NCI-H146 treated with DMSO at 0.1 percent for 48 hours (cell line): ENCODE measurements at regions not wholly inside any gene's neighbourhood (a gene's known extent, or its start where the extent isn't known, plus 50 kb on each side); places are given as distances from the start of the nearest gene placed in this dataset.

Source experiments
- DNase-seq: peaks from one replicate; lab custom pipeline; 2025; ENCODE audit not compliant: unreplicated experiment; lab: John Stamatoyannopoulos, UW

DNA sequence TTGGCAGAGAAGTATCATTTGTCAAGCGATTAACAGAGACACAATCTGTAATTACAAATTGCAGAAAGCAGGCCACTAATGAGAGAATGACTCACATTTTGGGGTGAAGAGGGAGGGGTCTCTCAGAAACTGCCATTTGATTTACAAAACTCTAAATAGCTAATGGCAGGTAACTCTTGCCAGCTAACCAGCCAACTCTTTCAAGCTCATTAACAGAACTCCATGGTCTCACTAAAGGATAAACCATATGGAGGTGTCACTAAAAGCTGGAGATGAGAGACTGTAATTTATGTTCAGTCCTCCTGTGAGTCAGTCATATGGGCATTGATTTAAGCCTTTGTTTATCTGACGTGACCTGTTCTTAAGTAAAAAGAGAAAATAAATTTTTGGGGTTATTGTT, 336.4 kb downstream of the FOXG1 start:
- DNase-seq = no peak

DNA sequence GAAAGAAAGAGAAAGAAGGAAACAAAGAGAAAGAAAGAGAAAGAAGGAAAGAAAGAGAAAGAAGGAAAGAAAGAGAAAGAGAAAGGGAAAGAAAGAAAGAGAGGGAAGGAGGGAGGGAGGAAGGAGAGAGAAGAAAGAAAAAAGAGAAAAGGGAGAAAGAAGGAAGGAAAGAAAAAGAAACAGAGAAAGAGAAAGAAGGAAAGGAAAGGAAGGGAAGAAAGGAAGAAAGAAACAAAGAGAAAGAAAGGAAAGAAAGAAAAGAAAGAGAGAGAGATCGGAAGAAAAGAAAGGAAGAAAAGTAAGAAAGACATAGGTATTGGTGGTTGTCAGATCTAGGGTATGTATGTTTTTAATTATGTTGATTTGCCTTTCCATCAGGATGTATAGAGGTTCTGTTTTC, 342.3 kb downstream of the FOXG1 start:
- DNase-seq = no peak

DNA sequence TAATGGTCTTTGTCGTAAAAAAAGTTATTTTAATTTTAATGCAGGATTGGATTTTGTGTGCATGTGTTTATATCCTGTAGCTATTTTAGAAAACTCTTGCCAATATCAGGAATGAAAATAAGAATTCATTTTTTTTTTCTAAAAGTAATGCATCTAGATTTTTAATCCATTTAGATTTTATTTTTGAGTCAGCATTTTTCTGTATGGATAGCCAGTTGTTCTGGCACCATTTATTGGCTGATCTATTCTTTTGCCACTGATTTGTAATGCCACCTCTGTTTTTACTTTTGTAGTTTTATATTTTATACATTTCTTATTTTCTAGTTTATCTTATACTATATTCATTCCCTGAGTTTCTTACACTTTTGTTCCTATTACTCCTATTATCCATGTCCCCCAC, 343.0 kb downstream of the FOXG1 start:
- no peak for DNase-seq

DNA sequence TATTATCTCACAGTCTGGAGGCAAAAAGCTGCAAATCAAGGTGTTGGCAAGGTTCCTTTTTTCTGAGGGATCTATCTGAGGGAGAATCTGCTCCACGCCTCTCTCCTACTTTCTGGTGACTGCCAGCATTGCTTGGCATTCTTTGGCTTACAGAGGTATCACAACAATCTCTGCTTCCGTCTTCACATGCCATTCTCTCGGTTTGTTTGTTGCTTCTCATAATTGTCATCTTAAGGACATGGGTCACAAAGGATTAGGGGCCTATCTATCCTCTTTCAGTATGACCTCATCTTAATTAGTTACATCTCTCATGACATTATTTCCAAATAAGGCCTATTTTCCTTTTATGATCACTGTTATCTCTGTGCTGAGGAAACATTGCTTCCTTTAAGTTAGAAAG, 345.0 kb downstream of the FOXG1 start:
- DNase-seq = no peak

DNA sequence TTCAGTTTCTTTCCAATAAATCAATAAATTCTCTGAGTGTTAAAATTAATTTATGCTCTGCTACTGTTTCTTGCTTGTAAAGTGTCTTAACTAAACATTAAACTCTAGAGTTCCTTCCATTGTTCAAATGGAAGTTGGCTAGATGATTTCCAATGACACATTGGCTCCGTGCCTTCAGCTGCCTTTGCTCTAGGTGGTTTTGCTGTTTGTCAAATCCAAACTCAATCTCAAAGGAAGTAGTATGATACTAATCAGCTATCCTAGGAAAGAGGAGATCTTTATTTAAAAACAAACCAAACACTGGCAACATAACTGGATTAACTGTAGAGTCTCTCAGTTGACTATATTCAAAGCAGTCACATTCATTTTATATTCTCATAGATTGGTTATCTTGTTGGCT, 356.4 kb downstream of the FOXG1 start:
- no peak for DNase-seq

DNA sequence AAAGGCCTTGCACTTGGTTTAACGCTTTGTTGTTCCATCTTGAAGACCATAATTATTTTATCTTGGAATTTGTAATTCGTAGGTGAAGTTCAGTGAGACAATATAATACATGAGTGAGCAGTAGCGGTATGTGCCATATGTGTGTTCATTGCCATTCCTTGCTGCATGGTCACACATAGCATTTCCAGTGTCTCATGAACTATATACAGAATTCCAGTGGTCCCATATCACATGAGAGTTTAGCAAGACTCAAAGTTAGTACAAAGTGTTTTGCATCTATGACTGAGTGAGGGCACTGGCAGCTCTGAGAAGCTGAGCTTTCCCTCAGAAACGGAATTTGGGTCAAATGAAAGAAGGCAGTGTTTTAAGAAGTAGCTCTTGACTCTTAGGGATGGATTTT, 359.8 kb downstream of the FOXG1 start:
- DNase-seq = no peak

DNA sequence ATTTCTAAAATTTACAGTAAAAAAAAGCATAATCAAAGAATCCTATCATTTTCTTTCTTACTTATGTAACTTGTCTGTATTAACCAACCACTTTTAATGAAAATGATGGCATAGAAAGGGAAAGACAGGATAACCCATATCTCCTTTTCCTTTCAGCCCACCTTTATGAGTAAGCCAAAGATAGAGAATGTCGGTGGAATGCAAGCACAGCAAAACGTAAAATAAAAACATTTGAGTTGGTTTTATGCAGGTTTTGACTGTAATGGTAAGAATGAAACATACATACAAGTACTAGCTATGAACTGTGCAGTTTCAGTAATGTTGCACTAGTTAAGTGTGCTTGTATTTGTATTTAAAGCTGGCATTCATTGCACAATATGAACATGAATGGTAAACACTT, 360.3 kb downstream of the FOXG1 start:
- no peak for DNase-seq

DNA sequence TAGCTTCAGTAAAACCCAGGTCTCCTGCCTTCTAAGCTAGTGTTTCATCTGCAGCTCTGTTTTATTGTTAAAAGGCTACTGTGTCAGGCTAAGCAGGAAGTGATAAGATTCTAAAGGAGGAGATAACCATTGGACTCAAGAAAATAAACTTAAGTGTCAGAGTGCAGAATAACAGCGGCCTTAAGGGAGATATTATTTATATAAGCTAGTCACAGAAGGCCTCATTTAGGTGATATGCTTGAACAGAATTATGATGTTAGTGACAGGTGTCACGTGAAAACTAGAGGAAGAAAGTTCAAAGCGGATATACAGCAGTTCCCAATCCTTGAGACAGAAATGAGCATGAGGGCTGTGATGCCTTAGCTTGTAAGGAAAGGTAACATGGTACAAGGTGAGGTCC, 373.4 kb downstream of the FOXG1 start:
- no peak for DNase-seq

DNA sequence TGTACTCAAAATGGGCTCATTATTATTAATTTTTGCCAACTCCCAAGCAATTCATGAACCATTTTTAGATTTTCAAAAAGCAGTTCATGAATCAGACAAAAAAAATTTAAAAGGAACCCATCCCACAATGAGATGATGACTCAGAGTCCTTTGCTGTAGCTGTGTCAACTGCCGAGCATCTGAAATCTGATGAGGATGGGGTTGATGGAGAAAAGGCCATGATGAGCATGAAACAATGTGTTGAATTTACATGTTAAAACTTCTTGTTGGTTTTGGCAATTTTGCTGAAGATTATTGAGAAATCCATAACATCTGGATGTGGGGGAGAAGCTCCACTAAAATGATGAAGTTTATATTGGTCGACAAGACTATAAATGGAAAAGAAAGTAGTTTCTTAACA, 378.0 kb downstream of the FOXG1 start:
- DNase-seq = no peak

DNA sequence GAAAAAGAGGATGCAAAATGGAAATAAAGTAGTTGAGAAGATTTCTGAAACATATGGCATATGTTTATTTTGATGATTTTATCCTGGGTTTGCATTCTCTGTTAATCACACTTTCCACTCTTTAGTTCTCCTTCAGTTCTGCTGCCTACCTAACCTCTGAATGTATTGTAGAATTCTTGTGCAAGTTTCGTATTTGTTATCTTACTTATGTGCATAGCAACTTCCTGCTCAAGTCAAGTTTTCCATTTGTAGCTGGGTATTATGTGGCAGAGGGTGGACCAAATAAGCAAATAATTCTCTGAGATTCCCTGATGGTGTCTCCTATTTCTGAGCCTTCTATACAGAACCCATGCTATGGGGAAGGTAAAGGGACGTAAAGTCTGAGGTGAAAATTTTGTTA, 381.6 kb downstream of the FOXG1 start:
- DNase-seq = no peak

DNA sequence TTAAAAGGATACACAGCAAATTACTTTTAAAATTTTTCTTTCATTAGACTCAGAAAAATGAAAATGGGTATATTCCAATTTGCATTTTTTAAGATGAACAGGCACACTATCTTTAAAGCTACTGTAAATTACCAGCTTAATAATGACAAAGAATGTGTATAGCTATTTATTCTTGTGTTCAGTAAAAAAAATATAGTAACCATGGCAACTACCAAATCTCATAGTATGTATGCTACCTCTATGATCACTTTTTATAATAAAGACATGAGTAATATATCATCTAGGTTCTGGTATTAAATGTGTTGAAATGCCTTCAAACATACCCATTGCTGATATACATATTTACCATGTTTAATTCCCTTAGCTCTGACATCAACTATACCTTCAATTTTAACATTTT, 383.2 kb downstream of the FOXG1 start:
- DNase-seq = no peak

DNA sequence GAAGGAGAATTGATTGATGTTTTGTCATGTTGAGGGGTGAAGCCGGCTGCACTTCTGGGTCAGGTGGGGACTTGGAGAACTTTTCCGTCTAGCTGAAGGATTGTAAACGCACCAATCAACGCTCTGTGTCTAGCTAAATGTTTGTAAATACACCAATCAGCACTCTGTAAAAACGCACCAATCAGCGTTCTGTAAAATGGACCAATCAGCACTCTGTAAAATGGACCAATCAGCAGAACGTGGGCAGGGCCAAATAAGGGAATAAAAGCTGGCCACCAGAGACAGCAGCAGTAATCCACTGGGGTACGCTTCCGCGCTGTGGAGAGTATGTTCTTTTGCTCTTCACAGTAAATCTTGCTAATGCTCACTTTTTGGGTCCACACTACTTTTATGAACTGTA, 384.1 kb downstream of the FOXG1 start:
- DNase-seq = no peak

DNA sequence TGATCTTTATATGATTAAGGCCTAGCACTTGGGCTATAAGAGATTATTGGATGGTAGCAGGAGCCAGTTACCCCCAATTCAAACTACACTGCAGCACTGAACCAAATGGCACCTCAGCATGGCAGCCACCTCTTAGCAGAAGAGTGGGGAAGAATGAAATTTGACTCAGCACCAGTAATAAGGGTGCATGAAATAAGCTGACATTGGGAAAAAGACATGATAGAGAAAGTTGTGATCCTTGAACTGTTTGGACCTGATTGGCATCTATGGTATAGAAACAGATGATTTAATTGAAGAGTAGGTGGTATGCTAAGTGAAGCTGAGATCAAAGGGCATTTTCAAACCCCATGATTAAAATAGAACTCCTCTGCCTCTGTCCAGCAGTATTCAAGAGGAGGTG, 389.5 kb downstream of the FOXG1 start:
- no peak for DNase-seq

DNA sequence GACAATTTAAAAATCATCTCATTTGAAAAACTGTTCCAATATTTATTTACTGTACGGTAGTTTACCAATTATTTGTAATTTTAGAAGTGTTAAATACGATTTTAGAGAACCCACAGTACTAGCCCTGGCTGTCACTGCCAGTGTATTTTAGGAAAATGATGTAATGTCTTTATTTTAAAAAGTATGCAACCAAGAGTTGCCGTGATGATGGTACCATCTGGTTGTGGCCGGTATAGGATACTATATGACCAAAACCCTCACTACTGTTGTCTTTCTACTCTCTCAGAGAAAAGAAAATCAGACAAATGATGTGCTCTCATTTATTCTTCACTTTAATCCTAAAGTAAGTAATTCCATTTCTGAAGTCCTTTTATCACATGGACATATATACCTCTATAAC, 395.0 kb downstream of the FOXG1 start:
- no peak for DNase-seq

DNA sequence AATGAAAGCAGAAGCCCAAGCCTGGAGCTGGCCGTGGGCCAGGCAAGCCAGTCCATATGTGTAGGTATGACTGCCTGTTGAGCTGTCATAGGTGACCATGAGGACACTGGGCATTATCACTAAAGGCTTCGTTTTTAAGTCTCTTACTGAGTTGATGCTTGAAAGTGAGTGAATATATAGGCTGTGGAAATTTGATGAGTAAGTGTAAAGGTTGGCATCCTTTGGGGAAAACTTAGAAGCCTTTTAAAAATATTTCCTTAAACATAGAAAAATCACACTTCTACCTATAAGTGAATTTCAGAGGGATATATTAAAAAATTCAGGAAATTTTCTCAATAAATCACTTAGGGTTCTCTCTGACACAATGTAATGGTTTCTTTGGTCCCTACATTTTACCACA, 396.5 kb downstream of the FOXG1 start:
- DNase-seq = no peak

DNA sequence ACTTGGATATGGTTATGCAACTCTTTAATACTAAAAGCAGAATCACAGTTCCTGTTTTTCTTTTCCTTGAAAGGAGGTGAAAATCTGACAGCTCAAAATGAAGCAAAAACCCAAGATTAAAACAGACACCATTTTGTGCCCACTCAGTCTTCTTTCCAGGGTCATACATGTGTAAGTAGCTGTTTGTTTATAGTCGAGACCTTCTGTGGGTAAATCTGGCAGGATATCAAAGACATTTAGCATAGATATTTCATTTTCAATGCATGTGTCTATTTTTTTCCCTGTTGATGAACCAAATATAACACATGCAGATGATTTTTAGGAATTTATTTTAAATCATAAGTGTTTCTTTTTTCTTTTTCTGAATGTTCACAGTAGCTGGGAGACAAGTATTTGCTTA, 398.8 kb downstream of the FOXG1 start:
- no peak for DNase-seq

DNA sequence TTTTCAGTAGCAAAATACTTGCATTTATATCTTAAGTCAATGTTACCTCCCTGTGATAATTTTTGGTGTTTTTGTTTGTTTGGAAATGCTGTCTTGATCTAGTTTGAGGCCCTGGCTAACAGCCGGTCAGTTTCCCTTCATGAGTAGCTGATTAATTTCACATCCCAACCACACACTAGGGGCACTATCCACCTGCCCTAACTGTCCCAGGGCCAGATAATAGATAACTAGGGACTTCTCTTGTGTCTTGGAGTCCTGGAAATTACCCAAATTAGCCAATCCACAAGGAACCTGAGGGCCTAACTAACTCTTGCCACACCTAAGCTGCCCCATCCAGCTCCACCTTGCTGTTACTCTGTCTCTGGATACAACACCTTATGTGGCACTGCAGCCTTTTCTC, 399.9 kb downstream of the FOXG1 start:
- DNase-seq = no peak

DNA sequence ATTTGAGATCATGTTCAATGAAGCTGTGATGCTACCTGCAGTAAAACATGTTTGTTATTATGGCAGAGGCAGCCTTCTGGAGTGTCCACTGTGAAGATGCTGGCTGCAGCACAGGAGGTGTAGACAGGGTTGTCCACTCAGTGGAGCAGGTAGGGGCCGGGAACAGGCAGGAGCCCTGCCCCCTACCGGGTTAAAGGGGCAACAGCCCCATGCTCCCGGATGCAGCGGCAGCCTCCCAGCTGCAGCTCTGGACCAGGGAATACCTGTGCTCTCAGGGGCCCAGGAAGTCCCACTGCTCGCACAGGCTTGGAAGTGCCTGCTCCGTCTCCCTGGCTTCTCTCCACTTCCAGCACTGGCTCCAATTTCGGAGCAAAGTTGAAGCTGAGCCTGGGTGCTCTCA, 401.6 kb downstream of the FOXG1 start:
- no peak for DNase-seq

DNA sequence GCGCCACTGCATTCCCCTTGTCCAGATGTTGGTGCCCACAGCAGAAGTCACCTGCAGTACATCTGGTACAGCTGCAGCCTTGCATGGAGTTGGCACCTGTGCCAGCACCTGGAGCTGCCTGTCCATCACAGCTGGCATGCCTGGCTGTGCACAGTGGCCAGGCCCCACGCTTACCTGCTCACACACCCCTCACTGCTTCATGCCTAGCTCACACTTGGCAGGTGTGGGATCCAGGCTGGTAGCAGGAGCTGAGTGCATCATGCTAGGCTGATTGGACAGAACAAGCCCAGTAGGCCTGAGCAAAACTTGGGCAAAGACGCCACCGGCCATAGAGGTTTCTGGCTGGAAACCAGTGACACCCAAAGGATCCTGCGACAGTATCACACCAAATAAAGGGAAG, 402.8 kb downstream of the FOXG1 start:
- no peak for DNase-seq

DNA sequence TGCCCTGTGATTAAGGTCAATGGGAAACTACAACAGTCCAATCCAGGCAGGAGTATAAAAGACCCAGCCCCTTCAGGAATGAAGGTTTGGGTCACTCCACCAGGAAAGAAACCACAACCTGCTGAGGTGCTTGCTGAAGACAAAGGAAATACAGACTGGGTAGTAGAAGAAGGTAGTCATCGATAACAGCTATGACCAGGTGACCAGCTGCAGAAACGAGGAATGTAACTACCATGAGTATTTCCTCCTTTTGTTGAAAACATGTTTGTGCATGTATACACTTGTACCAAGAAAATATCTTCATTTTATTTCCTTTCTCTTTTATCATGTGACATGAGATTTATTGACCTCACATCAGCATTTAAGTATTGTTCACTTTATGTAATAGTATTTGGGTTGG, 409.1 kb downstream of the FOXG1 start:
- no peak for DNase-seq

DNA sequence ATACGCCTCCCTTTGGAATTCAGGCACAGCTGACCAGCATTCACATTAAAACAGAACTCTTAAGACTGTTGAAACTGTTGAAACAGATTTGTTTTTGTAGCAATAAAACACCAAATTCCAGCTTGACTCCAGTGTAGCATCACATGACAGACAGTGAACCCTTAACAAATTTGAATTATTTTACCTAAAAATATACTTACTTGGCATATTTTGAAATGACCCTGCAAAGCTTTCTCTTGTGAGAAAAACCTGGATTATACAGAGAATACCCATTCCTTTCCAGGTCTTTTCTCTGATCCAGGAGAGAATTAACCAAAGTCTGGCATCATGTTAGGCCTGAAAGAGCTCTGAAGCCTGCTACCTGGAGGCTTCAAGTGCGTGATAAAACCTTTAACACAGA, 410.3 kb downstream of the FOXG1 start:
- DNase-seq = no peak

DNA sequence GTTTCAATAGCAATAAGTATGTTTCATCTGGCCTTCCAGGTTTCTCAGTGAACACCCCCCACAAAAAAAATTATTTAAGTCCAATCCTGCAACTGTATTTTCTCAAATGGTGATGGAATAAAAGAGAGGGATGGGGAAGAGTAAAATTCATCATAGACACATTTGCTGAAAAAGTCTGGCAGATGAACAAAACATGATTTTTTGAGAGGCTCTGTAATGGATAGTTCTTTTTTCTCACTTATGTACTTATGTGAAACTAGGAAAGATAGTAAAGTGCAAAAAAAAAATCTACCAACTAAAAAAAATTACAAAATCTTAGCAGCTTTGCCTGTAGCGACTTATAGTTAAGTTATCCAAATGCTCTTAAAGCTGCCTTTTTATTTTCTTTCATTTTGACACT, 412.4 kb downstream of the FOXG1 start:
- no peak for DNase-seq

DNA sequence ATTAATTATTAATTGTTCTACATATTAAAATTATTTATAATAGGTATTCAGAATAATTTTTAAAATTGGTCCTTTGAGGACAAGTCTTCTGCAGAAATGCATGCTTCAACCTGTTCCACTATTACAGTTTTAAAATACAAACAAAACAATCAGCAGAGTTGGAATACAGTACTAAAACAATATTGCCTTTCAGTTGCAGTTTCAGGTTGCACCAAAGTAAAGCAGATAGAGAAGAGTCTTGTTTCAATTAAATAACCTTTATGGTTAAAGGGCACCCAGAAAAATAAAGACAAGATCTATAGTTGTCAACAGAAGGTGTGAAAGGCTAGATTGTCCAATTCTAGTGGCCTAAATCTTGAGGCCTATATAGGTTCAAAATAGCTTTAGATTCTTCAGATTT, 424.5 kb downstream of the FOXG1 start:
- DNase-seq = no peak

DNA sequence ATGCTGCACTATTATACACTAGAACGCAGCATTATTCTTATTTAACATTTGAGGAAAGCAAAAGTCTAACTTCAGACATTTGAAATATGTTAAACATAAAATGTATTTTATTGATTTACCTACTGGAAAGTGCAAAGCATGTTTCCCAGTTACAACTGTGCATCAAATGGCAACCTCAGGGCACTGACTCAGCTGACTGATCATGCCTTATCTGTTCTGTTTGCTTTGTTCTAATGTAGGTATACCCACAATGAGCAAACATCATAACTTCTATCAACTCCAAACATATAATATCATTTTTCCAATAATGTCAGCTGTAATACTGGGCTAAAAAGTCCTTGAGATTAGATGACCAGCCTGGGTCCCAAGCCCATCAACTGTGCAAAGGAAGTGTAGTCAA, 431.0 kb downstream of the FOXG1 start:
- no peak for DNase-seq
